HEK293 (cell line): ENCODE measurements at regions not wholly inside any gene's neighbourhood (a gene's known extent, or its start where the extent isn't known, plus 50 kb on each side); places are given as distances from the start of the nearest gene placed in this dataset.

ENCODE experiments used
- PRDM1 ChIP-seq: fragments of 450-650 bp; formaldehyde crosslinking; IDR thresholded peaks from 2 replicates; pipeline ENCODE4; 2016; ENCODE audit warnings: missing biosample characterization, missing genetic modification characterization
- SALL2 ChIP-seq: fragments of 450-650 bp; formaldehyde crosslinking; IDR thresholded peaks from 2 replicates; pipeline ENCODE4 v1.5.0; 2017; ENCODE audit warnings: missing biosample characterization, mild to moderate bottlenecking, missing genetic modification characterization, borderline replicate concordance
- ZNF24 ChIP-seq: fragments of 450-650 bp; formaldehyde crosslinking; IDR thresholded peaks from 2 replicates; pipeline ENCODE4 v1.5.1; 2016; ENCODE audit warnings: missing biosample characterization, missing genetic modification characterization
- ZNF350 ChIP-seq: fragments of 450-650 bp; formaldehyde crosslinking; IDR thresholded peaks from 2 replicates; pipeline ENCODE4 v1.5.0; 2017; ENCODE audit warnings: missing biosample characterization, mild to moderate bottlenecking, missing genetic modification characterization
- ZNF423 ChIP-seq: fragments of 450-650 bp; formaldehyde crosslinking; IDR thresholded peaks from 2 replicates; pipeline ENCODE4 v1.5.1; 2016; ENCODE audit warnings: missing biosample characterization, missing genetic modification characterization
- ZNF544 ChIP-seq: fragments of 450-650 bp; formaldehyde crosslinking; IDR thresholded peaks from 2 replicates; pipeline ENCODE4 v1.5.0; 2017; ENCODE audit warnings: missing biosample characterization, missing genetic modification characterization
- TF ChIP-seq, protein P1 (sequence below): fragments of 450-650 bp; formaldehyde crosslinking; IDR thresholded peaks from 2 replicates; pipeline ENCODE4 v1.5.1; 2016; ENCODE audit warnings: missing biosample characterization, missing genetic modification characterization, low read depth
- TF ChIP-seq, protein P2 (sequence below): fragments of 450-650 bp; formaldehyde crosslinking; IDR thresholded peaks from 2 replicates; pipeline ENCODE4 v1.5.1; 2016; ENCODE audit warnings: missing biosample characterization, missing genetic modification characterization

- TF ChIP-seq, protein P1, sequence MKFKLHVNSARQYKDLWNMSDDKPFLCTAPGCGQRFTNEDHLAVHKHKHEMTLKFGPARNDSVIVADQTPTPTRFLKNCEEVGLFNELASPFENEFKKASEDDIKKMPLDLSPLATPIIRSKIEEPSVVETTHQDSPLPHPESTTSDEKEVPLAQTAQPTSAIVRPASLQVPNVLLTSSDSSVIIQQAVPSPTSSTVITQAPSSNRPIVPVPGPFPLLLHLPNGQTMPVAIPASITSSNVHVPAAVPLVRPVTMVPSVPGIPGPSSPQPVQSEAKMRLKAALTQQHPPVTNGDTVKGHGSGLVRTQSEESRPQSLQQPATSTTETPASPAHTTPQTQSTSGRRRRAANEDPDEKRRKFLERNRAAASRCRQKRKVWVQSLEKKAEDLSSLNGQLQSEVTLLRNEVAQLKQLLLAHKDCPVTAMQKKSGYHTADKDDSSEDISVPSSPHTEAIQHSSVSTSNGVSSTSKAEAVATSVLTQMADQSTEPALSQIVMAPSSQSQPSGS (tag by site-specific recombination) = no peak
- TF ChIP-seq, protein P2, sequence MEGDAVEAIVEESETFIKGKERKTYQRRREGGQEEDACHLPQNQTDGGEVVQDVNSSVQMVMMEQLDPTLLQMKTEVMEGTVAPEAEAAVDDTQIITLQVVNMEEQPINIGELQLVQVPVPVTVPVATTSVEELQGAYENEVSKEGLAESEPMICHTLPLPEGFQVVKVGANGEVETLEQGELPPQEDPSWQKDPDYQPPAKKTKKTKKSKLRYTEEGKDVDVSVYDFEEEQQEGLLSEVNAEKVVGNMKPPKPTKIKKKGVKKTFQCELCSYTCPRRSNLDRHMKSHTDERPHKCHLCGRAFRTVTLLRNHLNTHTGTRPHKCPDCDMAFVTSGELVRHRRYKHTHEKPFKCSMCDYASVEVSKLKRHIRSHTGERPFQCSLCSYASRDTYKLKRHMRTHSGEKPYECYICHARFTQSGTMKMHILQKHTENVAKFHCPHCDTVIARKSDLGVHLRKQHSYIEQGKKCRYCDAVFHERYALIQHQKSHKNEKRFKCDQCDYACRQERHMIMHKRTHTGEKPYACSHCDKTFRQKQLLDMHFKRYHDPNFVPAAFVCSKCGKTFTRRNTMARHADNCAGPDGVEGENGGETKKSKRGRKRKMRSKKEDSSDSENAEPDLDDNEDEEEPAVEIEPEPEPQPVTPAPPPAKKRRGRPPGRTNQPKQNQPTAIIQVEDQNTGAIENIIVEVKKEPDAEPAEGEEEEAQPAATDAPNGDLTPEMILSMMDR (tag by site-specific recombination) = no peak
- TF ChIP-seq ZNF350 (no peak), PRDM1 (tag by site-specific recombination) (no peak), ZNF24 (tag by site-specific recombination) (no peak), ZNF423 (tag by site-specific recombination) (no peak), SALL2 (tag by site-specific recombination) (no peak), ZNF544 (tag by site-specific recombination) (no peak)
These were observed 232.5 kb upstream of the CTAGE1 start for GRCh38 chr18:22650247-22650646.
